HS-27A (cell line): ENCODE measurements at regions not wholly inside any gene's neighbourhood (a gene's known extent, or its start where the extent isn't known, plus 50 kb on each side); places are given as distances from the start of the nearest gene placed in this dataset.
"Not testable (repeated sequence)": the region's sequence is repeated elsewhere in the genome, so short reads cannot be mapped to it uniquely, and the experiment has no call there.

Experiments
- DNase-seq: peaks from one replicate; pipeline ENCODE4 v3.0.0-alpha.2; 2012; ENCODE audit warnings: low read depth, missing footprints

DNA sequence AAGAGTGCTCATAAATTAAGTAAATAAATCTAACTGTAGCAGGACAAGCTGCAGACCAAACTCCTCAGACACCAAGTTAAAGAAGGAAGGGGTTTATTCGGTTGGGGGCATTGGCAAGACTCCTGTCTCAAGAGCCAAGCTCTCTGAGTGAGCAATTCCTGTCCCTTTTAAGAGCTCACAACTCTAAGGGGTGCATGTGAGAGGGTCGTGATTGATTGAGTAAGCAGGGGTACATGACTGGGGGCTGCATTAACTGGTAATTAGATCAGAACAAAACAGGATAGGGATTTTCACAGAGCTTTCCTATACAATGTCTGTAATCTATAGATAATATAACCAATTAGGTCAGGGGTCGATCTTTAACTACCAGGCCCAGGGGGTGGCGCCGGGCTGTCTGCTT, 318.1 kb upstream of the TECRL start:
- DNase-seq: not testable (repeated sequence)

DNA sequence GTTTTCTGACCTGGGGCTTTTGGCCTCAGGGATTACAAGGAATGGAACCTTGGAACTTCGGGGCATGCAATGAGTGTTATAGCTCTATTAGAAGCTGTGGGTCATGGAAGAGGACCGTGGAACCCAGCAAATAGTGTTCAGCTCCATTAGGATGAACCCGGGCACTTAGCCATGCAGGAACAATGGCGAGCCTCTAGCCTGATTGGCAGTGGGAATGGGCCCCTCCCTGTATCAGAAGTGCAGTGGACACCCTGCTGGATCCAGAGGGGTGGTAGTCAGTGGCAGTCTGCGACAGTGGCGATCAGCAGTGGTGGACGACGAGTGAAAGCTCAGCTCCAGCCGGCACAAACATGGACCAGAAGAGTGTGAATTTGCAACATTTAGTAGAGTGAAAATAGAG, 315.4 kb upstream of the TECRL start:
- DNase-seq: no peak

DNA sequence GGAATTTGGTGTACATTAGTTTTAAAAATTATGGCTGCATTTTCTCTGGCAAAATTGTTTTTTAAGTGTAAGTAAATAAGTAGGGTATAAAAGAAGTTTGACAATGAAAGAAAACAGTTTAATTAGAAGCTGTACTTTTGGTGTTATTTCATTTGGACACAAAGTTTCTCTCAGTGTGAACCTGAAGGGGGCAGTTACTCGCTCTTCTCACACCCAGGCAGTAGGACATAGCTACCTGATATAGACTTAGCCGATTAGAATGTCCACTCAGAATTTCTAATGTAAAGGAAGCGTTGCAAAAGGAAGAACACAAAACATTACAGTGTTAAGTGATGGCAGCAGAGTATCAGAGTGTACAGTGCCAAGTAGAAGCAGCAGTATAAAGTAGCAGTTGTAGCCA, 311.9 kb upstream of the TECRL start:
- no peak for DNase-seq

DNA sequence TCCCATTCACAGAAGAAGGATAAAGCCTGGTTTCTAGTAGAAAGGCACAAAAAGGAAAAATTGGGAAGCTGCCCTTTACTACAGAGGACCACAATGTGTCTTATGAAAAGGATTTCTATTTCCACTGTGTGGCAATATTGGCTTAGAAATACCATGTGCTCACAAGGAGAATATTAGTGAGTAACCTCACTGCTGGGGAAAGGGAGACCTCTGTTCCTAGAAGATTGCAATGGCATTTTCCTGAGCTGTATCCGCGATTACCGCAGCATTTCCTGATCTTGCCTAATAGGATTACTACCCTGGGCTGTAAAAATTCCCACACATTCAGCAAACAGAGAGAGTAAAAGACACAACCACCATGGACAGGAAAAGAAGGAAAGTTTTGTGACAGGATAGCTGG, 308.8 kb upstream of the TECRL start:
- peak; percentile 11 for DNase-seq

DNA sequence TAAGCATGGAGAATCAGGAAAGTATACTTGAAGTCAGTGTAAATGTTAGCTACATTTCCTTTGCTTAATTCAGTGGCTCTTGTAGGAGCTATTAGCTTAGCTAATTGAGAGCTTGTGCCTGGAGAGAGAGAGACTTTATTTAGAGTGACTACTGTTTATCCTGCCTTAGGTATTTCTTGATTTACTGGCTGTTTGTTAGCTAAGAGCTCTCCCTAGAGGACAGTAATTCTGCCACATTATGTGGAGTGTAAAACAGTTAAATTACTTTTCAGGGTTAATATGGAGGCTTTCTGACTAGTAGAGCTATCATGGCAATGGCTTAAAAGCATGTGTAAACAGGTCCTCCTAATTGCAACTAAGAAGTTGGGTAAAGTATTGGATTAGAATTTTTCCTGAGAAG, 306.5 kb upstream of the TECRL start:
- no peak for DNase-seq

DNA sequence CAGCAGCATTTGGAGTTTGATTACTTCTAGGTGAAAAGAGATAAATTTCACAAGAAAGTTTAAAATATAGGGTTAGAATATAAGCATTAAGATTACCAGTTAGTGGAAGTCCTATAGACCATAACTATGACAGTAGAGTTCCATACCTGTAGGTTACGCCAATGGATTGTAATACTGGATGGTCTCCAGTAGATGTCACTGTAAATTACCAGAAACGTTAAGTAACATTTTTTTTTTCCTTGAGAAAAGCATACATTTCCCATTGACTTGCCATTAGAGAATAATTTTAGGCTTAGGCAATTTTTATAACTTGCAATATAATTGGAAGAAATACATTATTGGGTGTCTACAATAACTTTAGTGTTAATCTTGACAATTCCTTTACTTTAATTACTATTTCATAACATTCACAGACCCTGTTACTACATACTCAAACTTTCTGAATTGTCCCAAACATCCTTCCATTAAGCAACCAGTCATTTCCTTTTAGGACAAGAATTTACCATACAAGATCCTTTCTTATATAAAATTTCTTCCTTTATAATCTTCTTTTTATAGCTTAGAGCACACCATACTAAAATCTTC, 304.1 kb upstream of the TECRL start:
- DNase-seq: peak; percentile 12

DNA sequence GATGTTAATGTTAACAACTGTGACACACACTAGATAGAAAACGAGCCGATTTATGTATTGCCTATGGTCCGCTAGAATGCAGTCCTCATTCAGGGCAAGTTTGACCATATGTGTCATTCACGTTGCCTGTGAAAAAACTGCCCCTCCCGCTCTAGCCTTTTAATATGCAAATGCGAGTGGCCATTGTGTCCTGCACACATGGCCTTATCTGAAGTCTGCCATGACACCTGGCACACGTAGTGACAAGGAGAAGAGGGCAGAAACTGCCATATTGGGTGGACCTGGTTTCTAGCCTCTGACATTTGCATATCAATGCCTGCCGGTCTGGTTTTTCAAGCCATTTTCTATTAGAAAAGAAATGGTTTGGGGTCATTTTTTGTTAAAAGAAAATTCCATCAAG, 303.3 kb upstream of the TECRL start:
- no peak for DNase-seq

DNA sequence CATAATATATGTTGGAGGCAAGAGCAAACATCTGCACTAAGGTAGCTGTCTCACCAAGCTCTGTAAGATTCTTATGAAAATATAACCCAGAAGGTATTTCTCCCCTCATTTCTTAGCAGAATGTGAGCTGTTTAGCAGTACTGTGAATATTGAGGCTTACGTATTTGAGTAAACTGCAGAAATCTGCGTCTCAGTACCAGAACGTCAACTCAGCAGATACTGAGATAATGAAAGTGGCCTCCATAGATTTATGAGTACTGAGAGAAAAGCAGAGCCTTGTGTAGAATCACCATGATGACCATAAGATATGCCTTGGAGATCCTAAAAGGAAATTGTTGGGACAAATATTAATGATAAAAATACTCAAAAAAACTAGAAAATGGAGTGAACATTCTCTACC, 296.7 kb upstream of the TECRL start:
- DNase-seq: no peak

DNA sequence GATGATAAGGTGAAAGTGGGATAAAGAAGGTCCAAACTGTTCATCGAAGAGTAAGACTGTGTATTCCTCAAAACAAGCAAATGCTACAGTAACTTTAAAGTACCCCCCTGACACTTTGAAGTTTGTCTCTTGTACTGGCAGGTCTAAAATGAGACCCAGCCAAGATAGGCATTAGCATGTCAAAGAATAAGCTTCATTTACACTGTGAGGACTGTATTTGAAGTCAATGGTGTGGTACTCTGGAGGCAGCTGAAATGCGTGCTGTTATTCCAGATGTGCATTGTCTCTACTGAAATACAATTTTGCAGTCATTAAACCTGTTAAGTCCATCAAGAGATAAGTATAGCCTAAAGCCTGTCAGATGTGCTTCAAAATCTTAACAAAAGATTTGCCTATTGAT, 288.9 kb upstream of the TECRL start:
- DNase-seq: no peak

DNA sequence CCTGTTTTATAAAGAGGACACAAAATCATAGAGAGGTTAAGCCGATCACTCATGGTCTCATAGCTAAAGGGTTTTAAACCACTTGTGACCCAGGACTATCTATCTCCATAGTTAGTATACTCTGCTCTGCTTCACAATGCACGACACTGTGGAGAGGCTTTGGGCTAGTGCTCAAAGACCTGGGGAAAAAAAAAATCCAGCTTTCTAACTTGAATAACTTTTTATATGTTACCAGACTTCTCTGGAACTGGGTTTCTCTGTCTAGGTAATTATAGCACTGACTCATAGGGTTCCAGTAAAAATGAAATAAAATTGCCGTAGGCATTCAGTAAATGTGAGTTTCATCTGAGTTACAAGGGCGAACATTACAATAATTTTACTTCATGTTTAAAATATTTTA, 273.7 kb upstream of the TECRL start:
- DNase-seq: no peak

DNA sequence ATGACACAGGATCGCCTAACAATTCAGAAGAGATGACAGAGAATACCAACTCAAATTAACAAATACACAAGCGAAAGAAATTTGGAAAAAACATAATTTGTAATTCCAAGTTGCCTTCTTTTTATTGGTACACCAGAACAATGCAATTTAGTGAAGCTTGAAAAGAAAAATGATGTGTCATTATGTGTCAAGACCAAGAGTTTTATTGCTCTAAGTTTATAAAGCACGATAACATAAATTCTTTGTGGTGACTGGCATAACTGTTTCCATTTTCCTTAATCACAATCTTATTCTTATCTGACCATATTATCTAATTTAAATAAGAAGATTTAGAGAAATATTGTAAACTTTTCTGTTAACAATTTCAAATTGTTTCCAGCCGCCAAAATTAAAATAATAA, 273.2 kb upstream of the TECRL start:
- DNase-seq: no peak

DNA sequence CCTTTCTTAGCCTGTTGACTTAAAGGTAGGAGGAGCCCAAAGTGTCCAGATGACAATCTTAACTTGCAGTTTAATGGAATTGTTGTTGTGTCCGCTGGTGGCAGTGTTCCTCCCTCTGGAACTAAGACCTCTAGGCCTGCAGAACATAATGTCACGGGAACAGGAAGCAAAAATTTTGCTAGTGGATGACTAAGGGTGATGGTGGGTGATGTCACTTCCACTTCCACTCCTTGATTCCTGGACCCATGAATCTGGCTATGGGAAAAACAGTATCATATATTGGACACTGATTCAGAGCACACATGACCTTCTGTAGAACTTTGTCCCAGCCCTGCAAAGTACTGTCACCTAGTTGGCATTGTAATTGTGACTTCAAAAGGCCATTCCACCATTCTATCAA, 263.9 kb upstream of the TECRL start:
- DNase-seq: not testable (repeated sequence)

DNA sequence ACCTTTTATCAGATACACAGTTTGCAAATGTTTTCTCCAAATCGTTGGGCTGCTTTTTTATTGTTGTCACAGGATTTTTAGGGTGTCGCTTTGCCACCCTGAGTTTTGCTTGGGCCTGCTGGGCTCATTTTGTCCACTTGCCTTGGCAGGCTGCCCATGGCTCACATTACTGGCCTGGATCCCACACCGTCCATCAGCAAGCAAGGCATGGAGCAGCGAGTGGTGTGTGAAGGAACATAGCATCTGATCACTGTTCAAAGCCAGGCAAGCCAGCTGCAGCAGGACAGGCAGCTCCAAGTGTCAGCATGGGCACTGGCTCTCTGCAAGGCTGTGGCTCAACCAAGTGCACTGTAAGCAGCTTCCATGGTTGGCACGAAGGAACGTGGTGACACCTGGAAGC, 261.4 kb upstream of the TECRL start:
- no peak for DNase-seq

DNA sequence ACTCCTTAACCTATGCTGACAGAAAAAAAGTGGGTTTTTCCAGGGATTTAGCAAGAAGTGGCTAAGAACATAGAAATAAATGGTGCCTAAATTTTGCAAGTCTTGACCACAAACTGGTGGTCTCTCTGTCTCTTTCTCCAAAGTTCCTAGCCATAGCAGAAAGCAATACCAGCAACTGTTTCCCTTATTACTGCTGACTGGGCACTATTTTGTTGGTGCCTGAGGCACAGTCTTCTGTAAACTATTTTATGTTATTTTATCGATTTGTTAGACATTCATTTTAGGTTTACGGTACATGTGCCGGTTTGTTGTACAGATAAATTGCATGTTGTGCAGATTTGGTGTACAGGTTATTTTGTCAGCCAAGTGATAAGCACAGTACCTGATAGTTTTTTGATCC, 234.6 kb upstream of the TECRL start:
- no peak for DNase-seq

DNA sequence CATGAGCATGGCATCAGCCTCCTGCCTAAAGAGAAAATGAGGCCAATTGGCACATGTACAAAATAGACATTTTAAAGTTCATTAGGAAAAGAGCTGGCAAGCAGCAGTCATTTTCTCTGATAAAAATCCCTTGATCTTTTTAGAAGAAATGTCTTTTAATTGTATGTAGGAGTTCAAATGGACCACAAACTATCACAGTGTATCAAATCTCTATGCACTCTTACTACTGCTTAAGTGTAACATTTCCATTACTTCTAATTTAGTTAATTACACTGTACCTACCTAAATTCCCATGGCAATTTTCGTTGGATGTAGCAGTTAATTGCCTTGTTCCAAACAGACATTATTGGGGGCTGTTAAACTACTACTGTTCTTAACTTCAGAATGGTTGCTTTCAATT, 233.7 kb upstream of the TECRL start:
- DNase-seq: no peak

DNA sequence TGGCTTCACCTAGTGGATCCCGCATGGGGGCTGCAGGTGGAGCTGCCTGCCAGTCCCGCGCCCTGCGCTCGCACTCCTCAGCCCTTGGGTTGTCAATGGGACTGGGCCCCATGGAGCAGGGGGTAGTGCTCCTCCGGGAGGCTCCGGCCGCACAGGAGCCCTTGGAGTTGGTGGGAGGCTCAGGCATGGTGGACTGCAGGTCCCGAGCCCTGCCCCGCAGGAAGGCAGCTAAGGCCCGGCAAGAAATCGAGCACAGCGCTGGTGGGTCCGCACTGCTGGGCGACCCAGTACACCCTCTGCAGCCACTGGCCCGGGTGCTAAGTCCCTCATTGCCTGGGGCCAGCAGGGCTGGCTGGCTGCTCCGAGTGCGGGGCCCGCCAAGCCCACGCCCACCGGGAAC, 231.2 kb upstream of the TECRL start:
- not testable (repeated sequence) for DNase-seq

DNA sequence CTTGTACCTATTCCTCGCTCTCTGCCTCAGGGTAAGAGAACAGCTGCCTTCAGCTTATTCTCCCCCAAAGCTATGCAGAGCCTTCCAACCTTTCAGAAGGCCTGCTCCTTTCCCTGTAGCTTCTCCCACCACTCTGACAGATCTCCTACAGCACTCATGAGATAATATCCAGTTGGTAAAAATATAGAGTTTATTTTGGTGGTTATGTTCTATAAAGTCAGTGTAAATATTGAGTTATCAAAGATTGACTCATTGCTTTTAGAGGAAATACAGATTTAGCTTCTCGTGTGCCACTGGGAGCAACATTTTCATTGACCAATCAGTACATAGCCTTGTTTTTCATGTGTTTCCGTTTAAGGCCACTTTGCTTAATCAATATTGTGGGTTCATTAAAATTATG, 216.2 kb upstream of the TECRL start:
- no peak for DNase-seq

DNA sequence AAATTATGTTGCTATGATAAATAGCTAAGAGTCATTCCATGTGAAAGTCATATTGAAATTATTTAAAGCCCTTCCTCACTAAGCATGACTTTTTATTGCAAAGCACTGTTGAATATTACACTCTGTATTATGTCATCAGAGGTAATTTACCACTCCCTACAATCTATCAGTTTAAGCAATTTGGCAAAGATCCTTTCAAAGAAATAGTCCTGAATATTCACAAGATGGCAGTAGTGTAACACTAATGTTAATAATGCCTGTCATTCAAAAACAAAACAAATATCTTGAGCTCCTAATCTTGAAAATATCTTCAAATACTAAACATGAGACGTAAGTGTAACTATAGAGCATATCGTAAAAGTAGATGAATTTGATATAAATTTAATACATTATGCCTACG, 208.6 kb upstream of the TECRL start:
- DNase-seq: no peak

DNA sequence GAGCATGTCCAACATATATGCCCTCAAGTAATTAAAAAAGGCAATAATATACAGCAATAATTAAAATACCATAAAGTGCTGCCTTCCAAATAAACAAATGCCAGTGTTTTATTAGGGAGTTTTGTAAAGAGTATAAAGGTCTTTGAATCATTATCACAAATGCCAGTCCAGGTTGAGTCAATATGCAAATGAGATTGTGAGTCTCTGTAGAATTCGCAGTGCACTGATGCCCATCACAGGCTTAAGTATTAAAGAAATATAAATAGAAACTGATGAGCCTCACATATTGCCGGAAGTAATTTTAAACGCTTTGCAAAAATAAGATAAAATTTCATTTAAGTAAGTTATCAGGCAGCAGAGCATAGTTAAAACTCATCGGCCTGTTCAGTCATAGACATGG, 205.0 kb upstream of the TECRL start:
- DNase-seq: no peak

DNA sequence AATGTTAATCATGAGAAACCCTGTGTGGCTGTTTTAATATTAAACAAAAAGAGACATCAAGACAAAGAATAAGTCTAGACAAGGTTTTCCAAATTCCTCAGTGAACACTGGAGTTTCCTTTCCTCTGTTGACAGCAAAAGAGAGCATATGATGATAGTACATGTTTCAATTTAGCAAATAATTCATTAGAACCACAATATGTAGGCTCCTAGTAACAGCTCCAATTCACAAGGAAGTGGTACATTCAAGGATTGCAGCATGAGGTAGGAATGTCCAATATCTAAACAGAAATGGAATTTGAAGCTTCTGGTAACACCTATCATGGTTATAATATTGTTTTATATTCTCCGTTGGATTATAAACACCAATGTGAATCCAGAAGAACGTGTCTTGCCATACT, 203.8 kb upstream of the TECRL start:
- no peak for DNase-seq

DNA sequence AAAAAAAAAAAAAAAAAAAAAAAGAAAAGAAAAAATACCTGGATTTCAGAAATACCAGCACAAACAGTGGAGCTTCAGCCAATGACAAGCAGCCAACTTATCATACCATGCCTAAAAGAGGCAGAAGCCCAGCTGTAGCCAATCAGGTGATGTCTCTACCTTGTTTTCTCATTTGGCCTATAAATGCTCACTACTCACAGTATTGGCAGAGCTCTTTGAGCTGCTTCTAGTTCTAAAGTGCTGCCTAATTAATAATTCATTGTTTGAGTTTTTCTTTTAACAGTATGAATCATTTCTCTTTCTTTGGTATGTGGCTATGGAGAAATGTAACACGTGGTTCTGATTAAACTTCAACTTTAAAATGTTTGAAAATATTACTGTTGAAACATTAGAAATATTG, 188.8 kb upstream of the TECRL start:
- DNase-seq: no peak

DNA sequence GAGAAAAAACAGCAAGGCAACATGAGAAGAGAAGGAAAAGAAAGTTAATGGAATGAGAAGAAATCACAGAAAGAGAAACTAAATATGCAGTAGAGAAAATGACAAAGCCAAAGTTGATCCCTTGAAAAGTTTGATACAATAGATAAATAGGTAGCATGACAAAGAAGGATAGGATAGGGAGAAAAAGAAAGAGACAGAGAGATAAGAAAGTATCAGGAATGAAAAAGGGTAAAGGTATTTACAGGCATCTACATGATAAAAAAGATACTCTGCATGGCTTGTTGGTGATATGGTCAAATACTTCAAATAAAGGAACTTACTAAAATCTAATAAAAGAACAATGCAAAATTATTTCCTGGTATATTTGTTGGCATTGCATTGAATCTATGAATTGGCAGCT, 185.5 kb upstream of the TECRL start:
- DNase-seq: no peak

DNA sequence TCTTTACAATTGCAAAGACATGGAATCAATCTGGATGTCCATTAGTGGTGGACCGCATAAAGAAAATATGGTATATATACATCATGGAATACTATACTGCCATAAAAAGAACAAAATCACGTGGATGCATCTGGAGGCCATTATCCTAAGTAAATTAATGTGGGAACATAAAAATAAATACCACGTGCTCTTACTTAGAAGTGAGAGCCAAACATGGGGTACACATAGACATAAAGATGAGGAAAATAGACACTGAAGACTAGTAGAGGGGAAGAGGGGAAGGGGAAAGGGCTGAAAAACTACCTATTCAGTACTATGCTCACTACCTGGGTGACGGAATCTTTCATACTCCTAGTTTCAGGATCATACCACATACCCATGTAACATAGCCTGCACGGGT, 179.3 kb upstream of the TECRL start:
- no peak for DNase-seq

DNA sequence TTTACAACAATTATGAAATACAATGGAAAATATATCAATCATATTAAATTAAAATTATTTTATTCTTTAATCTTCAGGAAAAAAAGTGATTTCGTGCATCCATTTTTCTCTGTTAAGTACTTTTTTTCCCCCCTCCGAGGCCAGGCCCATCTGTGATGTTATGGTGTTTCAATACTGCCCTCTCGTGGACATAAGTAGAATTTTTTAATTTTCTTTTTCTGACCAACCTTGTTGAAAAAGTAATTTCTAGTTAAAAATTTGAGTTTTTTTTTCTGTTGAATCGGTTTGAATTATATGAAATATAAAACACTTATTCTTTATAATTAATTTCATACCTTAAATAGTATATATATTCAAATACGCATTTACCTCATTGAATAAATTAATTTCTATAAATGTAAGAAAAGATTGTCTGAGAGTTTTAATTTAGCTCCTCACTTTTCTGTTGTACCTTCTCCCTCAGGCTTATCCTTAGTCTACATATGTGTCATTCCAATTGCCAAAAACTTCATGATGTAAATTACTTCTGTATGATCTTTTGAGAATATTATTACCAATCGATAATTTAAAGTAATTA, 175.8 kb upstream of the TECRL start:
- no peak for DNase-seq

DNA sequence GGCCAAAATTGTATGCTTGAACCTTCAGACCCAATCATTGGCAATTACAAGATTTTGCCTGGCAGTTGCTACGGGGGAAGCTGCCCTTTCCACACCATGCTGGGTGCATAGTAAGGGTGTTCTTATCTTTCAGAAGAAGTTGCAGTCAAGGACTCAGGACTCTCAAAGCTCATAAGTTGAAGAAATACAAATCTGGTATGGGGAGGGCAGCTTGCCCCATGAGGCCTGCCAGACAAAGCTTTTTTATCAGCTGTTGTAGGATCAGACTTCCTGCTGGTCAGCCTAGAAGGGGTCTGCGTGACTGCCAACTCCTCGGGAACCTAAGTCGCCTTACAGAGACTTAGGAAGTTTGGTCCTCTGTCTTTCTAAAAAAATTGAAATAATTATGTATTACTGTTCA, 174.9 kb upstream of the TECRL start:
- no peak for DNase-seq
